H9 (cell line): ENCODE measurements at regions not wholly inside any gene's neighbourhood (a gene's known extent, or its start where the extent isn't known, plus 50 kb on each side); places are given as distances from the start of the nearest gene placed in this dataset.

Experiments
- DNase-seq: peaks from one replicate; pipeline ENCODE4 v3.0.0-alpha.2; 2017
- H2AFZ ChIP-seq: one replicate; pipeline ENCODE4 v1.6.1; 2013; ENCODE audit warnings: mild to moderate bottlenecking, low read length, control low read depth, moderate library complexity
- H2AK5ac ChIP-seq: 2 replicates; pipeline ENCODE4 v1.6.1; 2013; ENCODE audit warnings: low read length, control low read depth, mixed read lengths; ENCODE audit not compliant: insufficient read length
- H2BK120ac ChIP-seq: one replicate; pipeline ENCODE4 v1.6.1; 2013; ENCODE audit warnings: low read depth, mild to moderate bottlenecking, low read length, control low read depth, inconsistent platforms; ENCODE audit not compliant: poor library complexity, severe bottlenecking
- H2BK12ac ChIP-seq: 2 replicates; pipeline ENCODE4 v1.6.1; 2013; ENCODE audit warnings: low read length, control low read depth, mixed read lengths, low read depth; ENCODE audit not compliant: insufficient read length
- H2BK15ac ChIP-seq: 2 replicates; pipeline ENCODE4 v1.6.1; 2013; ENCODE audit warnings: low read depth, low read length, control low read depth
- H2BK20ac ChIP-seq: one replicate; pipeline ENCODE4 v1.6.1; 2013; ENCODE audit warnings: low read depth, mild to moderate bottlenecking, low read length, control low read depth, inconsistent platforms; ENCODE audit not compliant: poor library complexity, severe bottlenecking
- H2BK5ac ChIP-seq: 2 replicates; pipeline ENCODE4 v1.6.1; 2013; ENCODE audit warnings: low read length, control low read depth, mixed read lengths; ENCODE audit not compliant: insufficient read length
- H3K14ac ChIP-seq: 2 replicates; pipeline ENCODE4 v1.6.1; 2013; ENCODE audit warnings: low read length, control low read depth; ENCODE audit not compliant: insufficient read depth
- H3K18ac ChIP-seq: 2 replicates; pipeline ENCODE4 v1.6.1; 2013; ENCODE audit warnings: low read depth, mild to moderate bottlenecking, mixed read lengths, low read length, control low read depth; ENCODE audit not compliant: insufficient read length
- H3K23ac ChIP-seq: 2 replicates; pipeline ENCODE4 v1.6.1; 2013; ENCODE audit warnings: low read length, control low read depth, mixed read lengths, low read depth; ENCODE audit not compliant: insufficient read length
- H3K23me2 ChIP-seq: 2 replicates; pipeline ENCODE4 v1.6.1; 2013; ENCODE audit warnings: low read depth, mild to moderate bottlenecking, mixed read lengths, low read length, control low read depth; ENCODE audit not compliant: insufficient read length, poor library complexity, severe bottlenecking
- H3K27ac ChIP-seq: 2 replicates; pipeline ENCODE4 v1.5.1; 2013; ENCODE audit warnings: low read length, control low read depth, mixed read lengths, low read depth; ENCODE audit not compliant: insufficient read length
- H3K27me3 ChIP-seq: 2 replicates; pipeline ENCODE4 v1.6.1; 2013; ENCODE audit warnings: low read length, control low read depth, inconsistent platforms; ENCODE audit not compliant: insufficient read depth
- H3K4ac ChIP-seq: 2 replicates; pipeline ENCODE4 v1.6.1; 2013; ENCODE audit warnings: low read depth, mild to moderate bottlenecking, control low read depth, inconsistent platforms, low read length, moderate library complexity
- H3K4me1 ChIP-seq: 2 replicates; pipeline ENCODE4 v1.6.1; 2013; ENCODE audit warnings: low read length, control low read depth, inconsistent platforms; ENCODE audit not compliant: insufficient read depth
- H3K4me2 ChIP-seq: 2 replicates; pipeline ENCODE4 v1.6.1; 2013; ENCODE audit warnings: low read length, control low read depth, mixed read lengths; ENCODE audit not compliant: insufficient read length, insufficient read depth
- H3K56ac ChIP-seq: 2 replicates; pipeline ENCODE4 v1.6.1; 2013; ENCODE audit warnings: low read depth, mild to moderate bottlenecking, mixed read lengths, low read length, control low read depth; ENCODE audit not compliant: insufficient read length
- H3K79me1 ChIP-seq: 2 replicates; pipeline ENCODE4 v1.6.1; 2013; ENCODE audit warnings: low read depth, mild to moderate bottlenecking, moderate library complexity, low read length, control low read depth, inconsistent platforms; ENCODE audit not compliant: insufficient read depth, poor library complexity, severe bottlenecking
- H3K79me2 ChIP-seq: 2 replicates; pipeline ENCODE4 v1.6.1; 2013; ENCODE audit warnings: low read length, control low read depth, inconsistent platforms; ENCODE audit not compliant: insufficient read depth
- H3K9ac ChIP-seq: 2 replicates; pipeline ENCODE4 v1.6.1; 2013; ENCODE audit warnings: low read length, control low read depth, mixed read lengths; ENCODE audit not compliant: insufficient read length; ENCODE audit errors: extremely low read depth
- H3K9me3 ChIP-seq: one replicate; pipeline ENCODE4 v1.6.1; 2013; ENCODE audit warnings: low read depth, low read length, inconsistent platforms; ENCODE audit not compliant: control insufficient read depth
- H3T11ph ChIP-seq: one replicate; pipeline ENCODE4 v1.6.1; 2013; ENCODE audit warnings: mild to moderate bottlenecking, low read length, control low read depth, inconsistent platforms
- H4K20me1 ChIP-seq: one replicate; pipeline ENCODE4 v1.6.1; 2013; ENCODE audit not compliant: control insufficient read depth, insufficient read length, insufficient read depth
- H4K5ac ChIP-seq: 2 replicates; pipeline ENCODE4 v1.6.1; 2013; ENCODE audit warnings: low read depth, mild to moderate bottlenecking, mixed read lengths, low read length, control low read depth; ENCODE audit not compliant: insufficient read length
- H4K8ac ChIP-seq: replicated peaks from 2 replicates; pipeline ENCODE4 v1.6.1; 2013; ENCODE audit warnings: low read length, control low read depth, mixed read lengths, low read depth; ENCODE audit not compliant: insufficient read length
- H4K91ac ChIP-seq: 2 replicates; pipeline ENCODE4 v1.6.1; 2013; ENCODE audit warnings: low read depth, mild to moderate bottlenecking, moderate library complexity, mixed read lengths, low read length, control low read depth; ENCODE audit not compliant: insufficient read length
- H3K27ac Mint-ChIP-seq, 3 experiments: 2 replicates in 2 of 3; 3 replicates in 1 of 3; pipeline ENCODE4 v1.8.0; 2020 to 2021; ENCODE audit warnings: mixed read lengths in 3 of 3, mild to moderate bottlenecking in 1 of 3, moderate library complexity in 1 of 3
- H3K27me3 Mint-ChIP-seq: 2 replicates; pipeline ENCODE4 v1.8.0; 2021; ENCODE audit warnings: low read depth, mild to moderate bottlenecking, moderate library complexity, mixed read lengths
- H3K36me3 Mint-ChIP-seq, 3 experiments: 2 replicates in 2 of 3; 3 replicates in 1 of 3; pipeline ENCODE4 v1.8.0; 2020 to 2021; ENCODE audit warnings: low read depth in 3 of 3, mixed read lengths in 3 of 3; ENCODE audit not compliant: insufficient read depth in 1 of 3
- H3K4me1 Mint-ChIP-seq, 2 experiments: 2 replicates each; pipeline ENCODE4 v1.8.0; 2020; ENCODE audit warnings: mixed read lengths in 2 of 2
- H3K4me3 Mint-ChIP-seq, 2 experiments: 2 replicates in 1 of 2; 3 replicates in 1 of 2; pipeline ENCODE4 v1.8.0; 2020 to 2021; ENCODE audit warnings: mild to moderate bottlenecking in 2 of 2, mixed read lengths in 2 of 2, moderate library complexity in 1 of 2
- H3K9me3 Mint-ChIP-seq, 2 experiments: 2 replicates in 1 of 2; 3 replicates in 1 of 2; pipeline ENCODE4 v1.8.0; 2020; ENCODE audit warnings: mild to moderate bottlenecking in 2 of 2, mixed read lengths in 2 of 2, moderate library complexity in 1 of 2
- WGBS: extraction: QIAGEN DNeasy Blood & Tissue Kit; methylation state at CpG from one replicate; pipeline ENCODE4 v1.1.7; 2013; ENCODE audit warnings: missing lambda C conversion rate, low lambda C conversion rate, mixed read lengths; ENCODE audit not compliant: insufficient read length; ENCODE audit errors: extremely low coverage; 5-methylcytosine and 5-hydroxymethylcytosine counted together
- TF ChIP-seq, protein P1 (sequence below): fragments of 200-600 bp; sonication (generic); conservative IDR thresholded peaks from 3 replicates; pipeline ENCODE4 v1.8.0; 2021; ENCODE audit warnings: antibody characterized with exemption, mild to moderate bottlenecking

DNA sequence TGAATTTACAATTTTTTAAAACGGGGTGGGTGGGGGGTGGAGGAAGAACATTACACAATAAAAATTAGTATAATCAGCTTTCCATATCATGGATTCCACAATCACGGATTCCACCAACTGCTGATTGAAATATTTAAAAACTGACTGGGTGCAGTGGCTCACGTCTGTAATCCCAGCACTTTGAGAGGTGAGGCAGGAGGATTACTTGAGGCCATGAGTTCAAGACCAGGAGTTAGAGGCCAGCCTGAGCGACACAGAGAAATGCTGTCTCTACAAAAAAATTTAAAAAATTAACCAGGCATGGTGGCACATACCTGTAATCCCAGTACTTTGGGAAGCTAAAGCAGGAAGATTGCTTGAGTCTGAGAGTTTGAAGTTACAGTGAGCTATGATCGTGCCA lies 254.7 kb downstream of the ATG4C start:
- no peak overlapping the region for H3K18ac ChIP-seq
- no peak overlapping the region for H2BK120ac ChIP-seq
- no peak overlapping the region for H3K14ac ChIP-seq
- no peak overlapping the region for H3T11ph ChIP-seq
- H3K27ac ChIP-seq, result no peak overlapping the region
- no peak overlapping the region for H3K4ac ChIP-seq
- H2BK12ac ChIP-seq, result no peak overlapping the region
- H3K36me3 Mint-ChIP-seq, result peaks cover 0 to 7% (median 2%) of the 10 kb centered on the region in 3 experiments; a peak in 2 of 7 replicates
- no peak overlapping the region for H2AFZ ChIP-seq
- DNase-seq, result no peak
- H3K4me1 Mint-ChIP-seq, result peaks cover 13 to 19% of the 10 kb centered on the region in 2 experiments
- H2AK5ac ChIP-seq, result no peak overlapping the region
- no peak overlapping the region for H3K4me2 ChIP-seq
- no peak overlapping the region for H2BK20ac ChIP-seq
- no peak overlapping the region for H4K91ac ChIP-seq
- H4K8ac ChIP-seq, result no peak overlapping the region
- no peak overlapping the region for H4K5ac ChIP-seq
- no peak overlapping the region for H3K9ac ChIP-seq
- no peak overlapping the region for H2BK5ac ChIP-seq
- H3K79me2 ChIP-seq, result no peaks in the 10 kb centered on the region
- no peaks in the 10 kb centered on the region for H3K4me1 ChIP-seq
- H3K27me3 ChIP-seq, result no peaks in the 10 kb centered on the region
- no peaks in the 10 kb centered on the region for H4K20me1 ChIP-seq
- H3K9me3 Mint-ChIP-seq, result peaks cover 2 to 5% of the 10 kb centered on the region in 2 experiments; a peak in 3 of 5 replicates
- H3K23ac ChIP-seq, result no peak overlapping the region
- no peaks in the 10 kb centered on the region for H3K79me1 ChIP-seq
- TF ChIP-seq, protein P1, sequence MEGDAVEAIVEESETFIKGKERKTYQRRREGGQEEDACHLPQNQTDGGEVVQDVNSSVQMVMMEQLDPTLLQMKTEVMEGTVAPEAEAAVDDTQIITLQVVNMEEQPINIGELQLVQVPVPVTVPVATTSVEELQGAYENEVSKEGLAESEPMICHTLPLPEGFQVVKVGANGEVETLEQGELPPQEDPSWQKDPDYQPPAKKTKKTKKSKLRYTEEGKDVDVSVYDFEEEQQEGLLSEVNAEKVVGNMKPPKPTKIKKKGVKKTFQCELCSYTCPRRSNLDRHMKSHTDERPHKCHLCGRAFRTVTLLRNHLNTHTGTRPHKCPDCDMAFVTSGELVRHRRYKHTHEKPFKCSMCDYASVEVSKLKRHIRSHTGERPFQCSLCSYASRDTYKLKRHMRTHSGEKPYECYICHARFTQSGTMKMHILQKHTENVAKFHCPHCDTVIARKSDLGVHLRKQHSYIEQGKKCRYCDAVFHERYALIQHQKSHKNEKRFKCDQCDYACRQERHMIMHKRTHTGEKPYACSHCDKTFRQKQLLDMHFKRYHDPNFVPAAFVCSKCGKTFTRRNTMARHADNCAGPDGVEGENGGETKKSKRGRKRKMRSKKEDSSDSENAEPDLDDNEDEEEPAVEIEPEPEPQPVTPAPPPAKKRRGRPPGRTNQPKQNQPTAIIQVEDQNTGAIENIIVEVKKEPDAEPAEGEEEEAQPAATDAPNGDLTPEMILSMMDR, result no peak
- no peak overlapping the region for H2BK15ac ChIP-seq
- H3K4me3 Mint-ChIP-seq, result no peak overlapping the region
- no peak overlapping the region for H3K56ac ChIP-seq
- no peak overlapping the region for H3K27ac Mint-ChIP-seq
- H3K23me2 ChIP-seq, result no peaks in the 10 kb centered on the region
- no CpG with 5 or more reads among the region's 5 CpGs for WGBS
- H3K9me3 ChIP-seq, result no peaks in the 10 kb centered on the region
- H3K27me3 Mint-ChIP-seq, result peaks cover 2% of the 10 kb centered on the region; the same call in 1 of the 2 replicates
